ENCODE measurements at regions not wholly inside any gene's neighbourhood (a gene's known extent, or its start where the extent isn't known, plus 50 kb on each side); places are given as distances from the start of the nearest gene placed in this dataset.

GRCh38 chr19:27654266-27654990, 1558.5 kb downstream of the UQCRFS1 start:
- TF ChIP-seq ZNF274 (IDR thresholded peaks at IDR 0.05; ENCODE audit: low read length) (no peak), ZNF274 (tag by site-specific recombination; IDR thresholded peaks at IDR 0.05; ENCODE audit: borderline replicate concordance) (no peak), ZNF629 (tag by site-specific recombination; IDR thresholded peaks at IDR 0.05) (no peak), PBX3 (CRISPR knock-in tag; IDR thresholded peaks at IDR 0.05) (no peak), ZNF776 (tag by site-specific recombination; IDR thresholded peaks at IDR 0.05; ENCODE audit: borderline replicate concordance) (no peak), ZNF280C (tag by site-specific recombination; IDR thresholded peaks at IDR 0.05) (no peak), ZNF610 (tag by site-specific recombination; IDR thresholded peaks at IDR 0.05; ENCODE audit: borderline replicate concordance) (no peak), ZNF416 (tag by site-specific recombination; IDR thresholded peaks at IDR 0.05) (no peak), ZNF350 (tag by site-specific recombination; IDR thresholded peaks at IDR 0.05) (no peak), ZNF16 (tag by site-specific recombination; IDR thresholded peaks at IDR 0.05; ENCODE audit: low read depth) (no peak), ZNF223 (tag by site-specific recombination; IDR thresholded peaks at IDR 0.05) (no peak), ZNF37A (tag by site-specific recombination; IDR thresholded peaks at IDR 0.05) (no peak), ZNF48 (tag by site-specific recombination; IDR thresholded peaks at IDR 0.05) (no peak), KLF8 (tag by site-specific recombination; IDR thresholded peaks at IDR 0.05) (no peak), ZNF2 (tag by site-specific recombination; IDR thresholded peaks at IDR 0.05) (no peak), KLF1 (tag by site-specific recombination; IDR thresholded peaks at IDR 0.05) (no peak), FEZF1 (tag by site-specific recombination; IDR thresholded peaks at IDR 0.05) (no peak), ZNF658 (tag by site-specific recombination; IDR thresholded peaks at IDR 0.05) (no peak), ZNF112 (tag by site-specific recombination; IDR thresholded peaks at IDR 0.05) (no peak), ZNF843 (tag by site-specific recombination; IDR thresholded peaks at IDR 0.05) (no peak), ZNF202 (tag by site-specific recombination; IDR thresholded peaks at IDR 0.05; ENCODE audit: borderline replicate concordance) (no peak)
- peaks cover 14% of the 10 kb centered on the region for H3K9me3 ChIP-seq (ENCODE audit: control insufficient read depth, insufficient read depth, low read depth, low read length)
- CTCF ChIA-PET, result no interaction called here
- H3K36me3 ChIP-seq (ENCODE audit: control insufficient read depth in 2 of 2, insufficient read depth in 1 of 2, low read length in 2 of 2), result no peaks in the 10 kb centered on the region
- H3K4me1 ChIP-seq (ENCODE audit: control insufficient read depth, insufficient read depth, low read length), result no peaks in the 10 kb centered on the region
- POLR2A ChIA-PET, result no interaction called here
- H3K27ac ChIP-seq (ENCODE audit: extremely low read depth, low read depth, low read length), result no peak overlapping the region
- H3K4me3 ChIP-seq (ENCODE audit: low read depth, low read length), result no peak overlapping the region

- ChIA-PET POLR2A (no interaction called here), CTCF (no interaction called here)
- H3K9me3 ChIP-seq (ENCODE audit: control insufficient read depth, insufficient read depth, low read depth, low read length), result peaks cover 7% of the 10 kb centered on the region; the same call in 1 of the 2 replicates
- no peaks in the 10 kb centered on the region for H3K4me1 ChIP-seq (ENCODE audit: control insufficient read depth, insufficient read depth, low read length)
- no peak for TF ChIP-seq PATZ1 (tag by site-specific recombination; IDR thresholded peaks at IDR 0.05)
- H3K4me3 ChIP-seq (ENCODE audit: low read depth, low read length), result no peak overlapping the region
- no peak overlapping the region for H3K27ac ChIP-seq (ENCODE audit: extremely low read depth, low read depth, low read length)
- no peaks in the 10 kb centered on the region for H3K36me3 ChIP-seq (ENCODE audit: control insufficient read depth in 2 of 2, insufficient read depth in 1 of 2, low read length in 2 of 2)
Measured at GRCh38 chr19:27652796-27653195, 1560.2 kb downstream of the UQCRFS1 start.
